ENCODE measurements at regions not wholly inside any gene's neighbourhood (a gene's known extent, or its start where the extent isn't known, plus 50 kb on each side); places are given as distances from the start of the nearest gene placed in this dataset.

- TF ChIP-seq, protein P1, sequence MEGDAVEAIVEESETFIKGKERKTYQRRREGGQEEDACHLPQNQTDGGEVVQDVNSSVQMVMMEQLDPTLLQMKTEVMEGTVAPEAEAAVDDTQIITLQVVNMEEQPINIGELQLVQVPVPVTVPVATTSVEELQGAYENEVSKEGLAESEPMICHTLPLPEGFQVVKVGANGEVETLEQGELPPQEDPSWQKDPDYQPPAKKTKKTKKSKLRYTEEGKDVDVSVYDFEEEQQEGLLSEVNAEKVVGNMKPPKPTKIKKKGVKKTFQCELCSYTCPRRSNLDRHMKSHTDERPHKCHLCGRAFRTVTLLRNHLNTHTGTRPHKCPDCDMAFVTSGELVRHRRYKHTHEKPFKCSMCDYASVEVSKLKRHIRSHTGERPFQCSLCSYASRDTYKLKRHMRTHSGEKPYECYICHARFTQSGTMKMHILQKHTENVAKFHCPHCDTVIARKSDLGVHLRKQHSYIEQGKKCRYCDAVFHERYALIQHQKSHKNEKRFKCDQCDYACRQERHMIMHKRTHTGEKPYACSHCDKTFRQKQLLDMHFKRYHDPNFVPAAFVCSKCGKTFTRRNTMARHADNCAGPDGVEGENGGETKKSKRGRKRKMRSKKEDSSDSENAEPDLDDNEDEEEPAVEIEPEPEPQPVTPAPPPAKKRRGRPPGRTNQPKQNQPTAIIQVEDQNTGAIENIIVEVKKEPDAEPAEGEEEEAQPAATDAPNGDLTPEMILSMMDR (IDR thresholded peaks at IDR 0.05 in 8 of 11, conservative IDR thresholded peaks at IDR 0.05 in 3 of 11) = no peak
- TF ChIP-seq POLR2A (IDR thresholded peaks at IDR 0.05) = no peak
These were observed 392.9 kb upstream of the WWC1 start for GRCh38 chr5:167898361-167899042.
